Left lung (tissue), 4 donors: ENCODE measurements at regions not wholly inside any gene's neighbourhood (a gene's known extent, or its start where the extent isn't known, plus 50 kb on each side); places are given as distances from the start of the nearest gene placed in this dataset.

Experiments used
- ATAC-seq: fragments of 200-7000 bp; cut with Tn5 transposase; one replicate; pipeline ENCODE4 v1.9.1; 2020; ENCODE audit warnings: moderate library complexity
- DNase-seq, 4 donors: peaks; one replicate each; pipeline ENCODE4 v3.0.0-alpha.2; 2013 to 2020
- H3K27ac ChIP-seq, 2 donors: fragments of 200-600 bp; sonication (generic) in 1 of 2; one replicate each; pipeline versions ENCODE4 v1.5.0 to v1.8.0; 2020 to 2021
- H3K27me3 ChIP-seq, 2 donors: fragments of 200-600 bp; sonication (generic) in 1 of 2; one replicate each; pipeline versions ENCODE4 v1.5.0 to v1.8.0; 2020 to 2021
- H3K36me3 ChIP-seq, 2 donors: fragments of 200-600 bp; sonication (generic) in 1 of 2; one replicate each; pipeline versions ENCODE4 v1.5.0 to v1.8.0; 2020 to 2021
- H3K4me1 ChIP-seq, 2 donors: fragments of 200-600 bp; one replicate each; pipeline ENCODE4 v1.8.0; 2021
- H3K4me3 ChIP-seq, 2 donors: fragments of 200-600 bp; sonication (generic) in 1 of 2; one replicate each; pipeline versions ENCODE4 v1.5.0 to v1.8.0; 2020 to 2021; ENCODE audit warnings: mild to moderate bottlenecking in 1 of 2
- H3K9me3 ChIP-seq, 2 donors: fragments of 200-600 bp; sonication (generic) in 1 of 2; one replicate each; pipeline versions ENCODE4 v1.5.0 to v1.8.0; 2020 to 2021
- intact Hi-C, 2 donors: fragments of 100-400 bp; cut with DNase I; formaldehyde crosslinking; loops; one replicate each; pipeline versions ENCODE4 v1.11.2 to v1.14.2; 2022
- TF ChIP-seq, protein P1 (sequence below), 2 donors: fragments of 200-600 bp; sonication (generic) in 1 of 2; IDR thresholded peaks; one replicate each; pipeline versions ENCODE4 v1.5.0 to v1.8.0; 2021; ENCODE audit warnings: antibody characterized with exemption in 2 of 2
- donor health status: DM: no; HTN: yes; CAD: no.
- donor health status: DM: no; HTN: no; CAD: no.

DNA sequence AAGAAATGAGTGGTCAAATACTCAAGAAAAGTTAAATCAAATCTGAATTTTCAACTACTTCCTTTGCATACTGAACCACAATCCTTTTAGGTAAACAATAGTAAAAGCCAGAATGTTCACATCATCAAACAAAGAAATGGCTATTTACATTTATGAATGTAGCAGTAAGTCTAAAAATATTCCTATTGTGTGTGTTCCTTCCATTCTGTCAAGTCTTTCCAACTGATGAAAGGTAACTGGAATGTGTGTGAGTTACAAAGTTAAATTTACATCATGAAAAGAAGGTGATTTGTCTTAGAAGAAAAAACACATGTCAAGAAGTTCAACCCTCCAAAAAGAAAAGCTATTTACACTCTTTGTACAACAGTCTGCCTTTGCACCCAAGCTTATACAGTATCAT lies 203.1 kb downstream of the SIPA1L2 start:
- no peak for ATAC-seq
- peaks cover 0 to 57% of the 10 kb centered on the region in 2 donors for H3K36me3 ChIP-seq
- no peak overlapping the region for H3K27ac ChIP-seq
- H3K27me3 ChIP-seq = no peaks in the 10 kb centered on the region
- TF ChIP-seq, protein P1, sequence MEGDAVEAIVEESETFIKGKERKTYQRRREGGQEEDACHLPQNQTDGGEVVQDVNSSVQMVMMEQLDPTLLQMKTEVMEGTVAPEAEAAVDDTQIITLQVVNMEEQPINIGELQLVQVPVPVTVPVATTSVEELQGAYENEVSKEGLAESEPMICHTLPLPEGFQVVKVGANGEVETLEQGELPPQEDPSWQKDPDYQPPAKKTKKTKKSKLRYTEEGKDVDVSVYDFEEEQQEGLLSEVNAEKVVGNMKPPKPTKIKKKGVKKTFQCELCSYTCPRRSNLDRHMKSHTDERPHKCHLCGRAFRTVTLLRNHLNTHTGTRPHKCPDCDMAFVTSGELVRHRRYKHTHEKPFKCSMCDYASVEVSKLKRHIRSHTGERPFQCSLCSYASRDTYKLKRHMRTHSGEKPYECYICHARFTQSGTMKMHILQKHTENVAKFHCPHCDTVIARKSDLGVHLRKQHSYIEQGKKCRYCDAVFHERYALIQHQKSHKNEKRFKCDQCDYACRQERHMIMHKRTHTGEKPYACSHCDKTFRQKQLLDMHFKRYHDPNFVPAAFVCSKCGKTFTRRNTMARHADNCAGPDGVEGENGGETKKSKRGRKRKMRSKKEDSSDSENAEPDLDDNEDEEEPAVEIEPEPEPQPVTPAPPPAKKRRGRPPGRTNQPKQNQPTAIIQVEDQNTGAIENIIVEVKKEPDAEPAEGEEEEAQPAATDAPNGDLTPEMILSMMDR (IDR thresholded peaks at IDR 0.05) = no peak
- H3K9me3 ChIP-seq = no peaks in the 10 kb centered on the region
- no peak overlapping the region for H3K4me3 ChIP-seq
- DNase-seq = no peak
- intact Hi-C loops = no loop called here
- H3K4me1 ChIP-seq = no peaks in the 10 kb centered on the region

DNA sequence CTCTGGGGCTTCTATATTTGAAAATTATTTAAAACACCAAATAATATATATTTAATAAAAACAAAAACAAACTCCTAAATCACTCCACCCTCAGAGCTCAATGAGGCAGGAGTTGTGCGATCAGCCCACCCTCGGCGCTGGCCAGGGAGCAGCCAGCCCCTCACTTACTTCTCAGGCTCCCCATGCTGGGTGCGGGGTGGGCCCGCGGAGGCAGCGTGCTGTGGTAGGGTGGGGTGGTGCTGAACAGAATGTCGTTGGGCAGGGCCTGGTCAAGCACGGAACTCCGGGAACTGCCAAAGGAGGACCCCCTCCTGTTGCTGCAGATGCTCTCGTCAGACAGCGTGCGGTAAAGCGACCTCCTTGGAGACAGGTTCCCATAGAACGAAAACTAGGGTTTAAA lies 204.5 kb downstream of the SIPA1L2 start:
- no peak for DNase-seq

DNA sequence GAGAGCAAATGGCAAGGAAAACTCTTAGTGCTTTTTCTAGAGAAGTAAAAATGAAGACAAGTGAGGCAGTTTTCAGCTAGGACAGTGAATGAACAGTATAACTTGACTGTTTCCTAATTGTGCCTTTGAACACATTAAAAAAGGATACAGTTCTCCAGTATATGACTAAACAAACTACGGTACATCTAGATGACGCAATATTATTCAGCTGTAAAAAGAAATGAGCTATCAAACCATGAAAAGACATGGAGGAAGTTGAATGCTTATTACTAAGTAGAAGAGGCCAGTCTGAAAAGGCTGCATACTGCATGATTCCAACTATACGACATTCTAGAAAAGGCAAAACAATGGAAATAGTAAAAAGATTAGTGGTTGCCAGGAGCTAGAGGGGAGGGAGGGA lies 206.3 kb downstream of the SIPA1L2 start:
- H3K36me3 ChIP-seq = peaks cover 0 to 71% of the 10 kb centered on the region in 2 donors
- TF ChIP-seq, protein P1 (IDR thresholded peaks at IDR 0.05) = no peak
- H3K4me1 ChIP-seq = no peaks in the 10 kb centered on the region
- intact Hi-C loops = no loop called here
- H3K27me3 ChIP-seq = no peaks in the 10 kb centered on the region
- H3K27ac ChIP-seq = no peak overlapping the region
- no peaks in the 10 kb centered on the region for H3K9me3 ChIP-seq
- H3K4me3 ChIP-seq = no peak overlapping the region
- ATAC-seq (no peak), DNase-seq (no peak)

More for the DNA sequence above, 204.5 kb downstream of the SIPA1L2 start:
- intact Hi-C loops = no loop called here
- H3K9me3 ChIP-seq = no peaks in the 10 kb centered on the region
- H3K27ac ChIP-seq = no peak overlapping the region
- no peak overlapping the region for H3K4me3 ChIP-seq
- ATAC-seq = no peak
- TF ChIP-seq, protein P1 (IDR thresholded peaks at IDR 0.05) = no peak
- no peaks in the 10 kb centered on the region for H3K4me1 ChIP-seq
- H3K36me3 ChIP-seq = peaks cover 0 to 65% of the 10 kb centered on the region in 2 donors
- no peaks in the 10 kb centered on the region for H3K27me3 ChIP-seq

DNA sequence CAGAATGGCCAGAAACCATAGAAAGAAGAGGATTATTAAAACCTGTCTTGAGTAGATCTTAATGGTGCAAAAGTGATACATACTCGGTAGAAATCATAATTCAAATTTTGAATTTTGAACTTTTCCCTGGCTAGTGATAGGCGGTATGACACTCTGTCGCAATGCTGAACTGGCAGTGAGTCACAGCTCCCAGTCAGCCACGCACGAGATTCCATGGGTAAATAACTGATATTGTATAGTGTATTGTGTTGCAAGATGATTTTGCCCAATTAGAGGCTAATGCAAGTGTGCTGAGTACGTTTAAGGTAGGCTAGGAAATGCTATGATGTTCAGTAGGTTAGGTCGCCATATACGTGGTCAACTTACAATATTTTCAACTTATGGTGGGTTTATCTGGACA lies 207.0 kb downstream of the SIPA1L2 start:
- Histone ChIP-seq H3K27ac (no peak overlapping the region), H3K27me3 (no peaks in the 10 kb centered on the region), H3K36me3 (peaks cover 0 to 73% of the 10 kb centered on the region in 2 donors), H3K4me1 (no peaks in the 10 kb centered on the region), H3K9me3 (no peaks in the 10 kb centered on the region), H3K4me3 (no peak overlapping the region)
- TF ChIP-seq, protein P1 (IDR thresholded peaks at IDR 0.05) = no peak
- no peak for DNase-seq
- ATAC-seq = no peak
- intact Hi-C loops = no loop called here

DNA sequence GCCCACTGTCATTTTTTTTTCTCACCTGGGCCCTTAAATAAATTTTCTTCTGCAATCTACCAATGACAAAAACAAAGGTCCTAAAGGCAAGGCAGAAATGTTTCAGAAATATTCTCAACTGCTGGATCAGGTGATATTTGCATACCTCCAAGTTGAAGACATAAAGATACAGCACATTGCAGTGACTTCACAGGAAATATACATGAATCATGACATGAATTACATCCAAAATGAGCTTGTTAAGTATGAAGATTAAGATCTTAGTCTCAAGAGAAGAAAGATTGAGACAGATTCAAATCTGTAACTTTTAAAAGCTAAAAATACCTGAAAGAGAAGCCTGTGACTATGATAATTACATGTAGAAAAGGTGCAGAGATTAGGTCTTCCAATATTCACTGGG lies 207.8 kb downstream of the SIPA1L2 start:
- TF ChIP-seq, protein P1 (IDR thresholded peaks at IDR 0.05) = no peak
- intact Hi-C loops = no loop called here
- no peaks in the 10 kb centered on the region for H3K27me3 ChIP-seq
- peaks cover 0 to 72% of the 10 kb centered on the region in 2 donors for H3K36me3 ChIP-seq
- ATAC-seq = no peak
- H3K9me3 ChIP-seq = no peaks in the 10 kb centered on the region
- DNase-seq = no peak
- no peak overlapping the region for H3K4me3 ChIP-seq
- no peaks in the 10 kb centered on the region for H3K4me1 ChIP-seq
- H3K27ac ChIP-seq = no peak overlapping the region
